Endothelial cell of umbilical vein (primary cell): ENCODE measurements at regions not wholly inside any gene's neighbourhood (a gene's known extent, or its start where the extent isn't known, plus 50 kb on each side); places are given as distances from the start of the nearest gene placed in this dataset.

Source experiments
- EZH2 ChIP-seq: IDR thresholded peaks from 2 replicates; pipeline ENCODE4 v1.6.1; 2012; ENCODE audit warnings: borderline replicate concordance, low read depth, mild to moderate bottlenecking, moderate library complexity, low read length, inconsistent platforms; ENCODE audit not compliant: severe bottlenecking
- GATA2 ChIP-seq: IDR thresholded peaks from 2 replicates; pipeline ENCODE4 v1.7.0; 2011; ENCODE audit warnings: low read depth, mild to moderate bottlenecking, moderate library complexity, mixed read lengths, low read length; ENCODE audit not compliant: insufficient read length, insufficient read depth
- JUN ChIP-seq: IDR thresholded peaks from 2 replicates; pipeline ENCODE4 v1.6.1; 2011; ENCODE audit warnings: borderline replicate concordance, low read depth; ENCODE audit not compliant: insufficient read length, insufficient read depth
- POLR2A ChIP-seq: IDR thresholded peaks from 2 replicates; pipeline ENCODE4 v1.6.1; 2012; ENCODE audit warnings: low read depth, mild to moderate bottlenecking, control low read depth, low read length
- POLR2AphosphoS5 ChIP-seq: IDR thresholded peaks from 2 replicates; pipeline ENCODE4 v1.6.1; 2012; ENCODE audit warnings: low read depth, mild to moderate bottlenecking, control low read depth, low read length, moderate library complexity; ENCODE audit not compliant: insufficient read depth
- TF ChIP-seq, protein P1 (sequence below), 2 donors: IDR thresholded peaks; 1 replicate in 1 of 2; 2 replicates in 1 of 2; pipeline ENCODE4 v1.5.1; 2011; ENCODE audit warnings: low read length in 2 of 2, mild to moderate bottlenecking in 2 of 2, moderate library complexity in 2 of 2, control low read depth in 1 of 2, inconsistent platforms in 1 of 2, low read depth in 1 of 2; ENCODE audit not compliant: insufficient read depth in 1 of 2; ENCODE audit errors: extremely low read depth in 1 of 2
- TF ChIP-seq, protein P2 (sequence below): IDR thresholded peaks from 2 replicates; pipeline ENCODE4 v1.6.1; 2011; ENCODE audit not compliant: insufficient read depth, insufficient read length

DNA sequence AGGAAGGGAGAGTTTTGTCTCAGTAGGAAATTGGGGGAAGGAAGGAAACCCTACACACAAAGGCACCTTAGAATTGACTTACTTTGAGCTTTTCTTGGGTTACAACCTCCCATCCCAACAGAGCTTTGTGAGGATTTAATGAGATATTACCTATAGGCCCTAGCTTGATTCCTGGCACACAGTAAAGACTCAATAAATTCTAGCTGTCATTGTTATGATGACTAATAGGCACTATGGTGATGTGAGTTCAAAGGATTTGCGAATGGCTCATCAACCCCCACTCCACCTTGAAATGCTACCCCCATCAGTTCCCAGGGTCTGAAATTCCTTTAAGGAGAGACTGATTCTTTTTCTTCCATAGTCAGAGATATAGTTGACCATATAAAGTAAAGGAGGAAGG lies 67.9 kb upstream of the SMNDC1 start:
- TF ChIP-seq EZH2 = no peak
- TF ChIP-seq POLR2AphosphoS5 = no peak
- TF ChIP-seq, protein P1, sequence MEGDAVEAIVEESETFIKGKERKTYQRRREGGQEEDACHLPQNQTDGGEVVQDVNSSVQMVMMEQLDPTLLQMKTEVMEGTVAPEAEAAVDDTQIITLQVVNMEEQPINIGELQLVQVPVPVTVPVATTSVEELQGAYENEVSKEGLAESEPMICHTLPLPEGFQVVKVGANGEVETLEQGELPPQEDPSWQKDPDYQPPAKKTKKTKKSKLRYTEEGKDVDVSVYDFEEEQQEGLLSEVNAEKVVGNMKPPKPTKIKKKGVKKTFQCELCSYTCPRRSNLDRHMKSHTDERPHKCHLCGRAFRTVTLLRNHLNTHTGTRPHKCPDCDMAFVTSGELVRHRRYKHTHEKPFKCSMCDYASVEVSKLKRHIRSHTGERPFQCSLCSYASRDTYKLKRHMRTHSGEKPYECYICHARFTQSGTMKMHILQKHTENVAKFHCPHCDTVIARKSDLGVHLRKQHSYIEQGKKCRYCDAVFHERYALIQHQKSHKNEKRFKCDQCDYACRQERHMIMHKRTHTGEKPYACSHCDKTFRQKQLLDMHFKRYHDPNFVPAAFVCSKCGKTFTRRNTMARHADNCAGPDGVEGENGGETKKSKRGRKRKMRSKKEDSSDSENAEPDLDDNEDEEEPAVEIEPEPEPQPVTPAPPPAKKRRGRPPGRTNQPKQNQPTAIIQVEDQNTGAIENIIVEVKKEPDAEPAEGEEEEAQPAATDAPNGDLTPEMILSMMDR (IDR thresholded peaks at IDR 0.05; ENCODE audit: extremely low read depth in 1 of 2, insufficient read depth in 1 of 2, low read depth in 1 of 2, low read length in 2 of 2) = no peak
- TF ChIP-seq JUN = peak; percentile 56
- no peak for TF ChIP-seq POLR2A
- TF ChIP-seq GATA2 = no peak
- TF ChIP-seq, protein P2, sequence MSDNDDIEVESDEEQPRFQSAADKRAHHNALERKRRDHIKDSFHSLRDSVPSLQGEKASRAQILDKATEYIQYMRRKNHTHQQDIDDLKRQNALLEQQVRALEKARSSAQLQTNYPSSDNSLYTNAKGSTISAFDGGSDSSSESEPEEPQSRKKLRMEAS = no peak
